Iris pigment epithelial cell (primary cell): ENCODE measurements at regions not wholly inside any gene's neighbourhood (a gene's known extent, or its start where the extent isn't known, plus 50 kb on each side); places are given as distances from the start of the nearest gene placed in this dataset.
"Not testable (repeated sequence)": the region's sequence is repeated elsewhere in the genome, so short reads cannot be mapped to it uniquely, and the experiment has no call there.

Experiments used
- DNase-seq: peaks from one replicate; pipeline ENCODE4 v3.0.0-alpha.2; 2011; ENCODE audit warnings: low read depth

- DNase-seq, result no peak
Observed at GRCh38 chr2:81043681-81044080, 739.1 kb upstream of the LRRTM1 start.

- DNase-seq, result no peak
Observed at GRCh38 chr2:81007104-81007503, 702.6 kb upstream of the LRRTM1 start.

GRCh38 chr2:81002906-81003305, 698.4 kb upstream of the LRRTM1 start:
- DNase-seq, result no peak

GRCh38 chr2:80987466-80987865, 682.9 kb upstream of the LRRTM1 start:
- DNase-seq, result no peak

- no peak for DNase-seq
Observed at GRCh38 chr2:80969900-80970299, 665.3 kb upstream of the LRRTM1 start.

GRCh38 chr2:80968450-80968849, 663.9 kb upstream of the LRRTM1 start:
- no peak for DNase-seq

- DNase-seq, result no peak
Observed at GRCh38 chr2:80947601-80948130, 643.1 kb upstream of the LRRTM1 start.

GRCh38 chr2:80943487-80943886, 638.9 kb upstream of the LRRTM1 start:
- DNase-seq, result no peak

GRCh38 chr2:80942766-80943165, 638.2 kb upstream of the LRRTM1 start:
- no peak for DNase-seq

- no peak for DNase-seq
Observed at GRCh38 chr2:80938463-80938862, 633.9 kb upstream of the LRRTM1 start.

GRCh38 chr2:80931820-80932219, 627.3 kb upstream of the LRRTM1 start:
- DNase-seq, result not testable (repeated sequence)

GRCh38 chr2:80930777-80931176, 626.2 kb upstream of the LRRTM1 start:
- no peak for DNase-seq

- no peak for DNase-seq
Observed at GRCh38 chr2:80926168-80926567, 621.6 kb upstream of the LRRTM1 start.

GRCh38 chr2:80896576-80896975, 592.0 kb upstream of the LRRTM1 start:
- DNase-seq, result no peak

GRCh38 chr2:80894486-80894885, 589.9 kb upstream of the LRRTM1 start:
- DNase-seq, result no peak

- DNase-seq, result no peak
Observed at GRCh38 chr2:80893711-80894110, 589.2 kb upstream of the LRRTM1 start.

- DNase-seq, result no peak
Observed at GRCh38 chr2:80889009-80889408, 584.5 kb upstream of the LRRTM1 start.

- DNase-seq, result no peak
Observed at GRCh38 chr2:80887841-80888378, 583.4 kb upstream of the LRRTM1 start.

- DNase-seq, result no peak
Observed at GRCh38 chr2:80874374-80874773, 569.8 kb upstream of the LRRTM1 start.

- no peak for DNase-seq
Observed at GRCh38 chr2:80869858-80870438, 565.4 kb upstream of the LRRTM1 start.

GRCh38 chr2:80863147-80863714, 558.7 kb upstream of the LRRTM1 start:
- DNase-seq, result no peak

- DNase-seq, result no peak
Observed at GRCh38 chr2:80858965-80859364, 554.4 kb upstream of the LRRTM1 start.

GRCh38 chr2:80856227-80856626, 551.7 kb upstream of the LRRTM1 start:
- no peak for DNase-seq

GRCh38 chr2:80854831-80855230, 550.3 kb upstream of the LRRTM1 start:
- DNase-seq, result no peak
